ENCODE measurements at regions not wholly inside any gene's neighbourhood (a gene's known extent, or its start where the extent isn't known, plus 50 kb on each side); places are given as distances from the start of the nearest gene placed in this dataset.

- DNase-seq, result no peak
Measured at GRCh38 chrX:39756086-39756883, 341.5 kb downstream of the BCOR start.

GRCh38 chrX:39757971-39758370 lies 339.8 kb downstream of the BCOR start:
- no peak for DNase-seq

- DNase-seq, result no peak
Measured at GRCh38 chrX:39758791-39759525, 338.8 kb downstream of the BCOR start.

- DNase-seq, result no peak
Measured at GRCh38 chrX:39759526-39760224, 338.1 kb downstream of the BCOR start.

- DNase-seq, result no peak
Measured at GRCh38 chrX:39760930-39761329, 336.8 kb downstream of the BCOR start.

- DNase-seq, result no peak
Measured at GRCh38 chrX:39762266-39762841, 335.4 kb downstream of the BCOR start.

GRCh38 chrX:39764441-39764914 lies 333.3 kb downstream of the BCOR start:
- DNase-seq, result no peak

GRCh38 chrX:39765327-39765726 lies 332.4 kb downstream of the BCOR start:
- no peak for DNase-seq

- no peak for DNase-seq
Measured at GRCh38 chrX:39766085-39766726, 331.6 kb downstream of the BCOR start.

- DNase-seq, result no peak
Measured at GRCh38 chrX:39766855-39767254, 330.9 kb downstream of the BCOR start.

- no peak for DNase-seq
Measured at GRCh38 chrX:39767446-39767845, 330.3 kb downstream of the BCOR start.

- DNase-seq, result no peak
Measured at GRCh38 chrX:39769748-39770147, 328.0 kb downstream of the BCOR start.

- no peak for DNase-seq
Measured at GRCh38 chrX:39771089-39771488, 326.7 kb downstream of the BCOR start.

- no peak for DNase-seq
Measured at GRCh38 chrX:39772057-39772832, 325.5 kb downstream of the BCOR start.

GRCh38 chrX:39773150-39773549 lies 324.6 kb downstream of the BCOR start:
- DNase-seq, result no peak

- no peak for DNase-seq
Measured at GRCh38 chrX:39773923-39774773, 323.6 kb downstream of the BCOR start.

- DNase-seq, result no peak
Measured at GRCh38 chrX:39774774-39775328, 322.9 kb downstream of the BCOR start.

GRCh38 chrX:39777623-39778025 lies 320.1 kb downstream of the BCOR start:
- DNase-seq, result no peak

GRCh38 chrX:39779952-39780783 lies 317.6 kb downstream of the BCOR start:
- DNase-seq, result no peak

- DNase-seq, result no peak
Measured at GRCh38 chrX:39782276-39782675, 315.5 kb downstream of the BCOR start.
